Activated naive CD8-positive, alpha-beta T cell treated with anti-CD3 and anti-CD28 coated beads, Interleukin-2, amount 10 ng/mL, durations not matched to agents 7 days and 5 days (primary cell): ENCODE measurements at regions not wholly inside any gene's neighbourhood (a gene's known extent, or its start where the extent isn't known, plus 50 kb on each side); places are given as distances from the start of the nearest gene placed in this dataset.

Experiments used
- ATAC-seq: fragments of 150-1000 bp; cut with Tn5 transposase; one replicate; pipeline ENCODE4 v1.10.0; 2021; ENCODE audit warnings: low read depth, moderate library complexity
- POLR2A ChIA-PET: fragments of 350-600 bp; sonication (Branson Sonifier 250); formaldehyde crosslinking; loops from one replicate; lab custom pipeline; 2021; ENCODE audit warnings: antibody characterized with exemption; lab: Charles Lee
- DNase-seq: peaks from one replicate; pipeline ENCODE4 v3.0.0; 2021
- H3K27ac Mint-ChIP-seq: one replicate; pipeline ENCODE4 v1.8.0; 2022; ENCODE audit warnings: mild to moderate bottlenecking, mixed read lengths
- H3K27me3 Mint-ChIP-seq: one replicate; pipeline ENCODE4 v1.8.0; 2022; ENCODE audit warnings: mild to moderate bottlenecking, moderate library complexity, mixed read lengths
- H3K36me3 Mint-ChIP-seq: one replicate; pipeline ENCODE4 v1.8.0; 2021; ENCODE audit warnings: mild to moderate bottlenecking, mixed read lengths
- H3K4me1 Mint-ChIP-seq: one replicate; pipeline ENCODE4 v1.8.0; 2021; ENCODE audit warnings: mixed read lengths
- H3K4me3 Mint-ChIP-seq: one replicate; pipeline ENCODE4 v1.8.0; 2022; ENCODE audit warnings: mild to moderate bottlenecking, moderate library complexity, mixed read lengths
- H3K9me3 Mint-ChIP-seq: one replicate; pipeline ENCODE4 v1.8.0; 2021; ENCODE audit warnings: mixed read lengths

DNA sequence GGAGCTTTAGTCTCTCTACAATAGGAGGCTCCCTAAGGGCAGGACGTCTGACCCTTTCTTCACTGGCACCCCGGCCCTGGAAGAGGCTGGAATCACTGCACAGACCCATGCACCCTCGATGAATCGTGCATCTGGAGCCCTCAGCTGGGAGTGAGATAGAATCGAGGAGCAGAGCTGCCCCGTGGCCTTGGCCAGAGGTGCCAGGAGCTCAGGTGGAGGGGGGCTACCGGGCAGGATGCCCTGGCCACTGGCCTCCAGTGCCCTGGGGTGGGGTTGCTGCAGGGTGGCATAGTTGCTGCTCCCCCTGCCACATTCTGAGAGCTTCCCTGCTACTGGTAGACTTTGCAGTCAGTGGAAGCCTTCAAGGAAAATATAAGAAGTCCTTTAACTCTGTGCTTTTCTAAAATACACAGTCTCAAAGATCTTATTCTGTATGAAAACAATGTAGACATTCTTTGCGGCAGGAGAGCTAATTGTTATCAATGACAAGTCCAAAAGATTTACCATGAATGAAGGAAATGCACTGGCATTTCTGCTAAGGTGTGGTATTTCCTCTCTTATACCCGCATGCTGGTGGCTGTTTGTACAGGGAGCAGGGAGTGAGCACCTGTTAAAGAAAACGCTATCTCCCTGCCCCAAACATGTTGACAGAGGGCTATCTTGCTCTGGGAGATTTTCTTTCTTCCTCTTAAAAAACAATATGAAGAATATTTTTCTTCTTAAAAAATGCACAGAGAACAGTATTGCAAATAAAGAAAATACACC lies 122.8 kb downstream of the C6orf118 start:
- no peak for DNase-seq
- Mint-ChIP-seq H3K36me3 (no peaks in the 10 kb centered on the region), H3K4me3 (no peak overlapping the region), H3K9me3 (no peaks in the 10 kb centered on the region), H3K27me3 (no peaks in the 10 kb centered on the region), H3K27ac (no peak overlapping the region), H3K4me1 (no peaks in the 10 kb centered on the region)
- POLR2A ChIA-PET: no interaction called here
- no peak for ATAC-seq

DNA sequence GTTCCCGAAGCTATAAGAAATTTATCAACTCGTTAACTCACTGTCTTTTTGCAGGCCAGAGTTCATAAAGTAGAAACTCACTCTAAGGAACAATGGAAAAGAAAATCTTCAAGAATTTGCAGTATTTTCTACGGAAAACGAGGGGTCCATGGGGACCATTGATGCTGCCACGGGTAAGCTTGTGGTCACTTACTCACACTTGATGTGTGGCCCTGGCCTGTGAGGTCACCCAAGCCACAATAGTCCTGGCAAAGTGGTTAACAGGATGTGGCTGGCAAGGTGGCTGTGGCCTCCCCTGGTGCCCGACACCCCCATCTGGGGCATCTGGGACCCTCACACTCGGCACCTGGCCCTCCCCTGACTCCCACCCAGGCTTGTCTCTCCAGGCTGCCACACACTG lies 123.4 kb downstream of the C6orf118 start:
- Mint-ChIP-seq H3K4me1 (no peaks in the 10 kb centered on the region), H3K4me3 (no peak overlapping the region), H3K27ac (no peak overlapping the region), H3K9me3 (no peaks in the 10 kb centered on the region), H3K27me3 (no peaks in the 10 kb centered on the region), H3K36me3 (no peaks in the 10 kb centered on the region)
- ATAC-seq: no peak
- no peak for DNase-seq
- POLR2A ChIA-PET: no interaction called here

DNA sequence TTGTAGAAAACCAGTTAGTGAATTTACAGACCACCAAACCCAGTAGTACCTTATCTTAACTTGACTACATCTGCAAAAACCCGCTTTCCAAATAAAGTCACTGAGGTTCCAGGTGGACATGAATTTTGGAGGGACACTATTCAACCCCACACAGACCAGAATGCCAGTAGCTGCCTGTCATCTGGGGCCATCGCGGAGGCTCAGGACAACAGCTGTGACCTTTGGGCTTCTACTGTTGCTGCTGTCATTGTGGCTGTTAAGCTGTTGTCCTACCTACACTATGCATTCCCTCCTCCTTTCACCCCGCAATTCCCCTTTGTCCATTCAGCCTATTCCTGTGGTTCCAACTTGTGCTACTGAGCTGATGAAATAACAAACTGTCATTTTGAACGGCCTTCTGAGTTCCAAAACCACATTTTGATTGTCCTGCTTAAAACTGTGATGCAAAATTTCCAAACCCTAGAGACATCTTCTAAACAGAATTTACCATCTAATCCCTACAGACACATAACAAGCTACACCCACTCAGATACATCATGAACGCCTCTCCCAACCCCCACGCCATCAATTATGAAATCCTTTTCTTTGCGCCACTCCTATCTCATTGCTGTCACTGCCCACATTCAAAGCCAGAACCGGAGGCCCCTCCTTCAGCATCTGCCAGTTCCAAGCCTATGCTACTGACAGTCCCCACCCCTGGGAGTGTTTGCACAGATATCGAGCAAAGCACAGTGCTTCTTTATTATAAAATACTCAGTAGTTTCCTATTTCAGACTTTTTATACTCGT lies 125.0 kb downstream of the C6orf118 start:
- ATAC-seq (no peak), DNase-seq (no peak)
- POLR2A ChIA-PET: no interaction called here
- Mint-ChIP-seq H3K36me3 (no peaks in the 10 kb centered on the region), H3K9me3 (peaks cover 2% of the 10 kb centered on the region), H3K27ac (no peak overlapping the region), H3K27me3 (no peaks in the 10 kb centered on the region), H3K4me1 (no peaks in the 10 kb centered on the region), H3K4me3 (no peak overlapping the region)

DNA sequence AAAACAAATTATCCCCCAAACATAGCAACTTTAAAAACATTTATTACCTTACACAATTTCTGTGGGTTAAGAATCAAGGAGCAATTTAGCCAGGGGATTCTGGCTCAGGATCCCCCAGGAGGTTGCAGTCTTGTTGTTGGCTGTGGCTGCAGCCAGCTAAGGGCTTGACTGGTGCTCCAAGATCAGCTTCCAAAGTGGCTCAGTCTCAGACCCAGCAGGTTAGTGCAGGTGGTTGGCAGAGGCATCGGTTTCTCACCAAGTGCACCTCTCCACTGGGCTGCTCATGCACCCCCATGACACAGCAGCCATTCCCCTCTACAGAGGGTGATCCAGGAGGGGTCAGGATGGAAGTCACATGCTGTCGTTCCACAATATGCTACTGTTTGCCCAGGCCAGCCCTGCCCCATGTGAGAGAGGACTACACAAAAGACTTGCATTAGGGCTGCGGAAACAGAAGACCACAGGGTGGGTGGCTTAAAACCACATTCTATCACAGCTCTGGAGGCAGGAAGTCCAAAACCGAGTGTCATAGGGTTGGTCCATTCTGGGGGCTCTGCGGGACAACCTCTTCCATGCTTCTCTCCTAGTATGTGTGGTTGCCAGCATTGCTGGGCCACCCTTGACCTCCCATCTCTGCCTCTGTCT lies 125.8 kb downstream of the C6orf118 start:
- Mint-ChIP-seq H3K36me3 (no peaks in the 10 kb centered on the region), H3K27me3 (no peaks in the 10 kb centered on the region), H3K27ac (no peak overlapping the region), H3K4me3 (no peak overlapping the region), H3K4me1 (no peaks in the 10 kb centered on the region), H3K9me3 (peaks cover 2% of the 10 kb centered on the region)
- DNase-seq: no peak
- POLR2A ChIA-PET: no interaction called here
- ATAC-seq: no peak

DNA sequence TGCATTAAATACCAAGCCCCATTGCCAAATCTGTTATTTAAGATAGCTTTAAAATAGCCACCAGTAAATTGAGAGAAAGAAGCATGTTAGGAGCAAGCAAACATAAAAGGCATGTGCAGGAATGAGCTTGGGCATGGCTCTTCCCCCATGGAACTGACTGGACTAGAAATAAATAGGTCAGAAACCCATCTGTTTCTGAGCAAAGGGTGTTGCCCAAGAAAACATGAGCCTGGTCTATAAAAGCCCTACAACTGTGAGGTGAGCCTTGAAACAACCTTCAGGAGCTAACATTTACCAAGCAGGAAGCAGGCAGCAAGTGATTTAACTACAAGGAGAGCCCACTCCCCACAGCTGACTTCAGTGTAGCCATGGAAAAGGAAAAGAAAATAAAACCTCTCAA lies 126.3 kb downstream of the C6orf118 start:
- no peak for ATAC-seq
- H3K4me3 Mint-ChIP-seq: no peak overlapping the region
- POLR2A ChIA-PET: no interaction called here
- no peaks in the 10 kb centered on the region for H3K4me1 Mint-ChIP-seq
- H3K9me3 Mint-ChIP-seq: peaks cover 2% of the 10 kb centered on the region
- H3K27ac Mint-ChIP-seq: no peak overlapping the region
- no peaks in the 10 kb centered on the region for H3K36me3 Mint-ChIP-seq
- DNase-seq: no peak
- no peaks in the 10 kb centered on the region for H3K27me3 Mint-ChIP-seq

DNA sequence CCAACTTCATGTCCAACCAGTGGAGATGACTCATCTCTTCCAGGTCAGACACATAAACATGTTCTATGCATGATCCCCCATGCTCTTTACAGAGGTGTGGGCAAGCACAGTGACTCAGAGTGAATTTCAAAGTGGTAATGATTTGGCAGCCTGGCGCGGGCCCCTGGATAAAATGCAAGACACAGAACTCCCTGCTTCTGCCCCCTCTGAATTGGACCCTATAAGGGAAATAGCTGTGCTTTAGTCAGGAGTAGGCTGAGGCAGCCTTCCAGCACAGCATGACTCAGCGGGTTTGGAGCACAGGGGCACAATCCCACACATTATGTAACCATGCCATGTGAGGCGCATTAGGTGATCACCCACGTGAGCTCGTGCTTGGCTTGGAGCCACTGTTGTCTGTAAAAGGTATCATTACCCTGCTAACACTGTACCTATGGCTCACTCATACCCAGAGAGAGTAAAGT lies 127.4 kb downstream of the C6orf118 start:
- ATAC-seq (no peak), DNase-seq (no peak)
- H3K27me3 Mint-ChIP-seq: no peaks in the 10 kb centered on the region
- no peaks in the 10 kb centered on the region for H3K36me3 Mint-ChIP-seq
- POLR2A ChIA-PET: no interaction called here
- H3K27ac Mint-ChIP-seq: no peak overlapping the region
- no peak overlapping the region for H3K4me3 Mint-ChIP-seq
- H3K9me3 Mint-ChIP-seq: peaks cover 2% of the 10 kb centered on the region
- no peaks in the 10 kb centered on the region for H3K4me1 Mint-ChIP-seq

DNA sequence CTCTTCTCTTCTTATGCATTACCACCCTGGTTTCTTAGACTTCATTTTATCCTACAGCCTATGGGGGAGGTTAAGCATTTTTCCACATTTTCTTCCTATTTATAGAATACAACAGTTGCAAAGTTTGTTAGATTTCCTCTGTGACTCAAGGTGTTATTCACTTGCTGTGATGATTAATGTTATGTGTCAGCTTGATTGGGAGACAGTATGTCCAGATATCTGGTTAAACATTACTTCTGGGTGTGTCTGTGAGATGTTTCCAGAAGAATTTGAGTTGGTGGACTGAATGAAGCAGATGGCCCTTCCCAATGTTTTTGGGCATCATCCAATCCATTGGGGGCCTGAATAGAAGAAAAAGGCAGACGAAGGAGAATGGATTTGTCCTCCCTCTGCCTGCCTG lies 131.3 kb downstream of the C6orf118 start:
- DNase-seq (no peak), ATAC-seq (no peak)
- Mint-ChIP-seq H3K4me1 (no peaks in the 10 kb centered on the region), H3K27me3 (no peaks in the 10 kb centered on the region), H3K27ac (no peak overlapping the region), H3K9me3 (peaks cover 4% of the 10 kb centered on the region), H3K36me3 (no peaks in the 10 kb centered on the region), H3K4me3 (no peak overlapping the region)
- POLR2A ChIA-PET: no interaction called here

DNA sequence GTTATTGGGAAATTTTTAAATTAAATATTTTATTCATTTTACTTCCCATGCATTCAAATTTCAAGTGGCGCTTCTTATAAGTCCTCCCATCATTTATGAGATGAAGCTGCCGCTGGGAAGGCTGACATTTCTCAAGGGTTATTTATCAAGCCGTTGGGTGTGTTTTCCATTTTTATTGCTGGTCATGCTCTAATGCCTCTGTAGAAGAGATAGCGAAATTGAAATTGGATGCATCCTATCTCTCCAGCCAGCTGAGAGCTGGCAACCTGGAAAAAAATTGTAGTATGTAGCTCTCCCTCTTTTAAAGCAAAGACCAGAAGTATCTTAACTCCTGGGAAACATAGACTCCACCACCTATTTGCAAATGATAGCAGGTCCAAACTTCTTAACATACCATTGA lies 135.9 kb downstream of the C6orf118 start:
- DNase-seq (no peak), ATAC-seq (no peak)
- Mint-ChIP-seq H3K4me3 (no peak overlapping the region), H3K27me3 (no peaks in the 10 kb centered on the region), H3K9me3 (peaks cover 6% of the 10 kb centered on the region), H3K36me3 (no peaks in the 10 kb centered on the region), H3K4me1 (no peaks in the 10 kb centered on the region), H3K27ac (no peak overlapping the region)
- POLR2A ChIA-PET: no interaction called here

DNA sequence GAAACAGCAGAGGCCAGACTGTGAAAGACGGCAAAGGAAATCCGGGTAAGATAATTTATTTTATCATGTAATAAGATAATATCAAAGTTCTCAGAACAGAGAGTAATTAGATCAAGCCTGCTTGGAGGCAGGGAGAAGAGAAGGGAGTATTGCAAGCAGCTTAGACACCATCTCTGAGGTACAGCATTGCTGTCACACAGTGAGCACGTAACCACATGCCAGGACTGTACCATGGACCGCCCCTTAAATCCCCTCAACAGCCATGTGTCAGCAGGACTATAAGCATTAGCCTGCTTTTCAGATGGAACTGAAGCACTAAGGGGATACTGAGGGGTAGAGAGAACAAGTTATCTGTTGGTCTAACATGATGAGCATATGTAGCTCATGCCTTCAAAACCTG lies 141.5 kb downstream of the C6orf118 start:
- H3K27ac Mint-ChIP-seq: no peak overlapping the region
- H3K9me3 Mint-ChIP-seq: peaks cover 10% of the 10 kb centered on the region
- H3K4me1 Mint-ChIP-seq: no peaks in the 10 kb centered on the region
- ATAC-seq (no peak), DNase-seq (no peak)
- H3K36me3 Mint-ChIP-seq: no peaks in the 10 kb centered on the region
- H3K4me3 Mint-ChIP-seq: no peak overlapping the region
- POLR2A ChIA-PET: no interaction called here
- no peaks in the 10 kb centered on the region for H3K27me3 Mint-ChIP-seq

DNA sequence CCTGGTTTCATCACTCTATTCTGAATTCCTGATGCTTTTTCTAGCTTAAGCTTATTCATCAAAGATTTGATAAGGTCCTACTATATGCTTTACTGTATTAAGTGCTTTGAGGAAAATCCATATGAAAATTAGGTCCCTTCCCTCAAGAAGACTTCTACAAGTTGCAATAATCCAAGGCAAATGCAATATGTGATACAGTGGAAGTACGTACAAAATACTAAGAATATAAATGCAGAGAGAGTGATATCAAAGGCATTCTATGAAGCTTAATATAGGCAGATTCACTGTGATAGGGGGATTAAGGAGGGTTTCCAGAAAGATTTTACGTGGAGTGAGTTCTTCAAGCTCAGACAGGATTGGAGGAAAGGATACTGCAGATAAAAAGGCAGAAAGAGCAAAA lies 142.1 kb downstream of the C6orf118 start:
- DNase-seq: no peak
- POLR2A ChIA-PET: no interaction called here
- Mint-ChIP-seq H3K4me3 (no peak overlapping the region), H3K9me3 (peaks cover 13% of the 10 kb centered on the region), H3K27me3 (no peaks in the 10 kb centered on the region), H3K36me3 (no peaks in the 10 kb centered on the region), H3K4me1 (no peaks in the 10 kb centered on the region), H3K27ac (no peak overlapping the region)
- ATAC-seq: no peak

DNA sequence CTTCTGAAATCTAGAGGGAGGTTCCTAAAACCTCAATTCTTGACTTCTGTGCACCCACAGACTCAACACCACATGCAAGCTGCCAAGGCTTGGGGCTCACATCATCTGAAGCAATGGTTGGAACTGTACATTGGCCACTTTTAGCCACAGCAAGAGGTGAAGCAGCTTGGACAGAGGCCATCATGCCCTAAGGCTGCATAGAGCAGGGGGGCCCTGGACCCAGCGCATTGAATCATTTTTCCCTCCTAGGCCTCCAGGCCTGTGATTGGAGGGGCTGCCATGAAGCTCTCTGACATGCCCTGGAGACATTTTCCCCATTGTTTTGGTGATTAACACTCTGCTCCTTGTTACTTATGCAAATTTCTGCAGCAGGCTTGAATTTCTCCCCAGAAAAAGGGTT lies 145.9 kb downstream of the C6orf118 start:
- H3K27me3 Mint-ChIP-seq: no peaks in the 10 kb centered on the region
- H3K36me3 Mint-ChIP-seq: no peaks in the 10 kb centered on the region
- H3K9me3 Mint-ChIP-seq: peaks cover 9% of the 10 kb centered on the region
- no peaks in the 10 kb centered on the region for H3K4me1 Mint-ChIP-seq
- no peak for DNase-seq
- POLR2A ChIA-PET: no interaction called here
- no peak for ATAC-seq
- H3K4me3 Mint-ChIP-seq: no peak overlapping the region
- no peak overlapping the region for H3K27ac Mint-ChIP-seq

DNA sequence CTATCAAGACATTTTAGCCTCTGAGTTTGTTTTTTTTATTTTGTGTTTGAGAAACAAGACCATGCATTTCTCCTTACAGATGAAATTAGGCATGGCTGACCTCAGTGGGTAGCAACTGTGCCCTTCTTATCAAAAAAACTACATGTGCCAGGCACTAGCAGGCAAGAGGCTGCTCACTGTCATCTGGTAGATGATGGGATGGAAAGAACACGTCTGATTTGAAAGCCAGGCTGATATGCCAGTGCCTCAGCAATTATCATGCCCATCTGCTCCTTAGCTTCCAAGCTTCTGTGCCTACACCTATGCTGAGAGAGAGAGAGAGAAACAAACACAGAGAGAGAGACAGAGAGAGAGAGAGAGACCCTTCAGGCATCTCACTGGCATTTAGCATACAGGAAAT lies 149.9 kb downstream of the C6orf118 start:
- no peak for DNase-seq
- no peak for ATAC-seq
- Mint-ChIP-seq H3K4me3 (no peak overlapping the region), H3K27me3 (no peaks in the 10 kb centered on the region), H3K9me3 (peaks cover 9% of the 10 kb centered on the region), H3K36me3 (no peaks in the 10 kb centered on the region), H3K27ac (no peak overlapping the region), H3K4me1 (no peaks in the 10 kb centered on the region)
- POLR2A ChIA-PET: no interaction called here

DNA sequence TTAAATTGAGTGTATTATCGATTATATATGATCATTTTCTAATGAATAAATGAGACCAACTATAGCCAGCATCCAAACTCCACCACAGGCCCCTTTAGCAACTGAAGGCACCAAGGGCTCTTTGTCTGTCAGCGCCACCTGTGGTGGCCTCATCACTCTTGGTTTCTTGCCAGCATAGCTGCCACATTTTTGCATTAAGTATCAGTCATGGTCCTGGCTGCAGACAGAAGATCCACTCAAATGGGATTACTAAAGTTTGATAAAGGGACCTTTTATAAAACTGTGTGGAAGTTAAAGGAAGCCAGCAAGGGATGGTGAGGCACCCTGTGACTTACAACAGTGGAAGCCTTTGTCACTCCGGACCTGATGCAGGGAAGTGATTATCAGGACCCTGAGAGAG lies 162.9 kb downstream of the C6orf118 start:
- H3K4me1 Mint-ChIP-seq: no peaks in the 10 kb centered on the region
- POLR2A ChIA-PET: no interaction called here
- ATAC-seq: no peak
- H3K36me3 Mint-ChIP-seq: no peaks in the 10 kb centered on the region
- DNase-seq: no peak
- H3K4me3 Mint-ChIP-seq: no peak overlapping the region
- H3K27me3 Mint-ChIP-seq: no peaks in the 10 kb centered on the region
- H3K9me3 Mint-ChIP-seq: no peaks in the 10 kb centered on the region
- no peak overlapping the region for H3K27ac Mint-ChIP-seq

DNA sequence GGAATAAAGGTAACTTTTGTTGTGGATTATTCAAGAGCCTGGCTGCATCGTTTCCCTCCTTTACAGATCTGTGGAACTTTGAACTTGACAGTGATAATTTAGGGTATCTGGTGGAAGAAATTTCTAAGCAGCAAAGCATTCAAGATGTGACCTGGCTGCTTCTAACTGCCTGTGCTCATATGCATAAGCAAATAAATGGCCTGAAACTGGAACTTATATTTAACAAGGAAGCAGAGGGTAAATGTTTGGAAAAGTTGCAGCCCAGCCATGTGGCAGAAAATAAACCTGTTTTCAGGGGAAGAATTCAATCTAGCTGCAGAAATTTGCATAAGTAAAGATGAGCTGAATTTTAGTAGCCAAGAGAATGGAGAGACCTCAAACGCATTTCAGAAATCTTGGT lies 173.5 kb downstream of the C6orf118 start:
- no peak overlapping the region for H3K27ac Mint-ChIP-seq
- no peaks in the 10 kb centered on the region for H3K4me1 Mint-ChIP-seq
- DNase-seq (no peak), ATAC-seq (no peak)
- H3K9me3 Mint-ChIP-seq: peaks cover 7% of the 10 kb centered on the region
- POLR2A ChIA-PET: no interaction called here
- no peak overlapping the region for H3K4me3 Mint-ChIP-seq
- no peaks in the 10 kb centered on the region for H3K27me3 Mint-ChIP-seq
- H3K36me3 Mint-ChIP-seq: no peaks in the 10 kb centered on the region
